Mesenchymal stem cell (in vitro differentiated cells and primary cell): ENCODE measurements at regions not wholly inside any gene's neighbourhood (a gene's known extent, or its start where the extent isn't known, plus 50 kb on each side); places are given as distances from the start of the nearest gene placed in this dataset.
A peak's percentile ranks its signal among the peaks of the same experiment; 100 is the strongest.

Source experiments
- DNase-seq: peaks from one replicate; pipeline ENCODE4 v3.0.0-alpha.2; 2013
- H2AFZ ChIP-seq: one replicate; pipeline ENCODE4 v1.6.1; 2013; ENCODE audit warnings: low read depth, mild to moderate bottlenecking, control low read depth, inconsistent platforms, low read length, moderate library complexity
- H2AK5ac ChIP-seq: 2 replicates; pipeline ENCODE4 v1.6.1; 2013; ENCODE audit warnings: low read length, moderate library complexity, mild to moderate bottlenecking, inconsistent platforms; ENCODE audit not compliant: severe bottlenecking
- H2BK120ac ChIP-seq: one replicate; pipeline ENCODE4 v1.6.1; 2013; ENCODE audit warnings: low read depth, mild to moderate bottlenecking, inconsistent platforms, low read length, moderate library complexity
- H2BK12ac ChIP-seq, 2 experiments: one replicate each; pipeline ENCODE4 v1.6.1; 2013; ENCODE audit warnings: inconsistent platforms in 2 of 2, low read length in 2 of 2, mild to moderate bottlenecking in 2 of 2, moderate library complexity in 2 of 2, control low read depth in 1 of 2
- H2BK15ac ChIP-seq: one replicate; pipeline ENCODE4 v1.6.1; 2013; ENCODE audit warnings: mild to moderate bottlenecking, low read depth, inconsistent platforms; ENCODE audit not compliant: poor library complexity, severe bottlenecking
- H2BK5ac ChIP-seq: 2 replicates; pipeline ENCODE4 v1.6.1; 2013; ENCODE audit warnings: low read depth, mild to moderate bottlenecking, low read length, control low read depth, inconsistent platforms; ENCODE audit not compliant: poor library complexity, severe bottlenecking
- H3K14ac ChIP-seq, 2 experiments: one replicate each; pipeline ENCODE4 v1.6.1; 2013; ENCODE audit warnings: inconsistent platforms in 2 of 2, low read length in 2 of 2, control low read depth in 1 of 2, mild to moderate bottlenecking in 1 of 2, moderate library complexity in 1 of 2
- H3K18ac ChIP-seq, 2 experiments: one replicate each; pipeline ENCODE4 v1.6.1; 2013; ENCODE audit warnings: inconsistent platforms in 2 of 2, low read length in 2 of 2, control low read depth in 1 of 2, low read depth in 1 of 2, mild to moderate bottlenecking in 1 of 2
- H3K23ac ChIP-seq, 2 experiments: one replicate each; pipeline ENCODE4 v1.6.1; 2013; ENCODE audit warnings: inconsistent platforms in 2 of 2, low read length in 2 of 2, mild to moderate bottlenecking in 2 of 2, moderate library complexity in 2 of 2, control low read depth in 1 of 2
- H3K27ac ChIP-seq: 2 replicates; pipeline ENCODE4 v1.5.1; 2013; ENCODE audit warnings: mild to moderate bottlenecking, moderate library complexity, low read length, control low read depth, inconsistent platforms; ENCODE audit not compliant: poor library complexity, severe bottlenecking
- H3K27me3 ChIP-seq, 2 experiments: 2 replicates each; pipeline versions ENCODE4 v1.6.1 to v1.7.0; 2013; ENCODE audit warnings: low read length in 2 of 2, mild to moderate bottlenecking in 2 of 2, moderate library complexity in 2 of 2, control low read depth in 1 of 2, inconsistent platforms in 1 of 2; ENCODE audit not compliant: control insufficient read depth in 1 of 2, insufficient read depth in 1 of 2
- H3K36me3 ChIP-seq, 2 experiments: 2 replicates each; pipeline versions ENCODE4 v1.6.1 to v1.7.0; 2013; ENCODE audit warnings: low read length in 2 of 2, control low read depth in 1 of 2, inconsistent platforms in 1 of 2, low read depth in 1 of 2, mild to moderate bottlenecking in 1 of 2; ENCODE audit not compliant: insufficient read depth in 2 of 2, control insufficient read depth in 1 of 2
- H3K4ac ChIP-seq, 2 experiments: one replicate each; pipeline ENCODE4 v1.6.1; 2013; ENCODE audit warnings: inconsistent platforms in 2 of 2, low read length in 2 of 2, mild to moderate bottlenecking in 2 of 2, moderate library complexity in 2 of 2, control low read depth in 1 of 2, low read depth in 1 of 2
- H3K4me1 ChIP-seq: 2 replicates; pipeline ENCODE4 v1.6.1; 2013; ENCODE audit warnings: low read depth, low read length, control low read depth; ENCODE audit not compliant: control insufficient read depth, insufficient read depth
- H3K4me2 ChIP-seq: 2 replicates; pipeline ENCODE4 v1.6.1; 2013; ENCODE audit warnings: low read length, mild to moderate bottlenecking, inconsistent platforms; ENCODE audit not compliant: poor library complexity, severe bottlenecking
- H3K4me3 ChIP-seq, 2 experiments: 2 replicates each; pipeline versions ENCODE4 v1.5.1 to v1.7.0; 2013; ENCODE audit warnings: low read length in 2 of 2, mild to moderate bottlenecking in 2 of 2, control low read depth in 1 of 2, low read depth in 1 of 2; ENCODE audit not compliant: insufficient read depth in 1 of 2
- H3K79me1 ChIP-seq: replicated peaks from 2 replicates; pipeline ENCODE4 v1.6.1; 2013; ENCODE audit warnings: mild to moderate bottlenecking, control low read depth, low read length, inconsistent platforms; ENCODE audit not compliant: poor library complexity, severe bottlenecking
- H3K9ac ChIP-seq: 2 replicates; pipeline ENCODE4 v1.7.0; 2013; ENCODE audit warnings: mild to moderate bottlenecking, low read length, moderate library complexity
- H3K9me3 ChIP-seq: 2 replicates; pipeline ENCODE4 v1.7.0; 2013; ENCODE audit warnings: mild to moderate bottlenecking, low read length; ENCODE audit not compliant: control insufficient read depth
- H4K8ac ChIP-seq: one replicate; pipeline ENCODE4 v1.6.1; 2013; ENCODE audit warnings: inconsistent platforms, mild to moderate bottlenecking, low read length, moderate library complexity
- H4K91ac ChIP-seq: one replicate; pipeline ENCODE4 v1.6.1; 2013; ENCODE audit warnings: mild to moderate bottlenecking, low read length, inconsistent platforms
- WGBS: methylation state at CpG from one replicate; pipeline ENCODE4 v1.1.7; 2013; ENCODE audit warnings: mixed read lengths; 5-methylcytosine and 5-hydroxymethylcytosine counted together

DNA sequence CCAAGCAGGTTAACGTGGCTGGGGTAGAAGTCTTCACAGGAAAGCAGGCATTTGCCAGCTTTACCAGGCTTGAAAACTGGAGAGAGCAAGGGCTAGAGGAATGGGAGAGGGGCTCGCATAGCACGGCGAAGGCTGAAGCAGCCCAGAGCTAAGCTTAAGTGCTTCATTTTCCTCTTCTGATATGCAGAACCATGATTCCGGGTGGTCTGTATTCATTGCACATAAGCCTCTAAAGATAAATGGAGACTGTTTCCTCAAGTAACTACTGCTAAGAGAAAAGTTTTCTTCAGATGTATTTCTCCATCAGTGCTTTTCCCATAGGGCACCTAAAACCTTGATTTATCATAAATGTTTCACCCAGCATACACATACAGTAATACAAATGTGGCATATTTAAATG lies 414.1 kb downstream of the MLLT3 start:
- no peak overlapping the region for H2AK5ac ChIP-seq
- H2AFZ ChIP-seq: no peak overlapping the region
- H3K27me3 ChIP-seq: peaks cover 0 to 3% of the 10 kb centered on the region in 2 experiments
- H3K4me1 ChIP-seq: no peaks in the 10 kb centered on the region
- WGBS: 98% methylated on average over 4 of the region's 5 CpGs
- H3K9ac ChIP-seq: no peak overlapping the region
- H2BK15ac ChIP-seq: no peak overlapping the region
- H3K4me3 ChIP-seq: no peak overlapping the region
- no peaks in the 10 kb centered on the region for H3K79me1 ChIP-seq
- peak overlapping the region in 1 of 2 experiments; percentile 28 for H3K14ac ChIP-seq
- no peak overlapping the region for H3K27ac ChIP-seq
- H4K8ac ChIP-seq: no peak overlapping the region
- H2BK12ac ChIP-seq: no peak overlapping the region
- DNase-seq: no peak
- no peak overlapping the region for H3K18ac ChIP-seq
- no peak overlapping the region for H2BK120ac ChIP-seq
- no peaks in the 10 kb centered on the region for H3K9me3 ChIP-seq
- no peak overlapping the region for H3K4me2 ChIP-seq
- no peaks in the 10 kb centered on the region for H3K36me3 ChIP-seq
- H4K91ac ChIP-seq: no peak overlapping the region
- no peak overlapping the region for H2BK5ac ChIP-seq
- peak overlapping the region in 1 of 2 experiments; percentile 50 for H3K23ac ChIP-seq
- no peak overlapping the region for H3K4ac ChIP-seq

DNA sequence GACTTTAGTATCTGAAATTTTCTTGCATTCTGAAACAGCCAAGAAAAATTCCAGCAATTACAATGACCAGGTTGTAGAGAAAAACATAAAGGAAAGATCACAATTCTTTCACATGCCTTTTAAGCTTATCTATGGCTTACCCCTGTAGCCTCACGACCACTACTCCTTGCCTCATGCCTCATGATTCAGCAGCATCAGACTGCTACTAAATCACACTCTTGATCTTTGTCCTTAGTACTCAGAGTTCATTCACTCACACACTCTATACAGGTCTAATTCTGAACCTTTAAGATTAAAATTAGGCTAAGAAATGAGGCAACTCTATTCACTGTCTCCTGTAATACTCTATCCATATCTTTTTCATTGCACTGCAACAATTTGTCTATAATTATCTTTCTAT lies 415.1 kb downstream of the MLLT3 start:
- Histone ChIP-seq H4K91ac (no peak overlapping the region), H3K9ac (no peak overlapping the region)
- WGBS: 50% methylated on average over 1 of the region's 1 CpG

DNA sequence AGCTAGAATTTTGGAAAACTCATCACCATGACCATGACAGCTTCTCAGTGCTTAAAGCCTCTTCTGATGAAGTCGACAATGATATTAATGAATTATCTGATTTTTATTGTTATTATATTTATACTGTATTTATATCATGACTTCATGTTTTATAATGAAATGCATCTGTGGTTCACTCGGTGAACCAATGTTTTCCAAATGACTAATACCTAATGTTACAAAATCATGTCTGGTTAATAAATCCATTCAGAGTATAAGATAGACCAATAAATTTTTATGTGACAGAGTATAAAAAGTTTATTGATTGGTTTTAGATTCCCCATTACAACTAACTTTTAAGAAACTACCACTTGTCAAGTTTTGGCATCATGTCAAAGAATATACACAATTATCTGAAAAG lies 416.5 kb downstream of the MLLT3 start:
- Histone ChIP-seq H3K23ac (no peak overlapping the region), H3K79me1 (no peaks in the 10 kb centered on the region), H3K27ac (no peak overlapping the region)

More for the DNA sequence above, 415.1 kb downstream of the MLLT3 start:
- Histone ChIP-seq H3K79me1 (no peaks in the 10 kb centered on the region), H2BK15ac (no peak overlapping the region), H3K14ac (no peak overlapping the region), H3K18ac (no peak overlapping the region), H3K36me3 (no peaks in the 10 kb centered on the region), H3K27ac (no peak overlapping the region), H2BK12ac (no peak overlapping the region), H3K4ac (no peak overlapping the region), H3K4me2 (no peak overlapping the region), H2AFZ (no peak overlapping the region), H3K4me1 (no peaks in the 10 kb centered on the region), H3K4me3 (no peak overlapping the region), H2AK5ac (no peak overlapping the region), H3K27me3 (peaks cover 0 to 7% of the 10 kb centered on the region in 2 experiments), H4K8ac (no peak overlapping the region), H3K23ac (no peak overlapping the region), H3K9me3 (no peaks in the 10 kb centered on the region), H2BK120ac (no peak overlapping the region), H2BK5ac (no peak overlapping the region)
- no peak for DNase-seq

DNA sequence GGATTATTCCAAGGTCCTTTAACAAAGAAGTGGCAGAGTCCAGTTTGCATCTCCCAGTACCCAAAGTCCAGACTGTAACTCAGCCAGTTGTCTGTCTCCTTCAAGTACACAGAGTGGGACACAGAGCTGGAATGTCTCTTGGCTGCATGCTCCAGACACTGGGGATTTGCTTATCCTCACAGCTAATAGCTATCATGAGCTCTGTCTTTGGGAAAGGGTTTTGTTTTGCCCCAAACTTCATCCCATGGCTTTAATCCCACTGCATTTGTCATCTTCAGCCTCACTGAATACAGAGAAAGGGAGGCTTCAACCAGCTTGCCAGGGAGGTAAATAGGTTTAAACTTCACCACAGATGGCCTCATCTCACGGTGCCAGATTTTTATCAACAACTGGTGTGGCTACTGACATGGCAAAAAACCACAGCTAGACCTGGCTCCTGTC lies 412.2 kb upstream of the SLC24A2 start:
- Histone ChIP-seq H3K4ac (no peak overlapping the region), H3K36me3 (no peaks in the 10 kb centered on the region), H2BK12ac (no peak overlapping the region), H3K9ac (no peak overlapping the region), H2AFZ (no peak overlapping the region), H3K27me3 (peaks cover 3 to 10% of the 10 kb centered on the region in 2 experiments), H2BK120ac (no peak overlapping the region), H4K91ac (no peak overlapping the region), H2AK5ac (no peak overlapping the region), H3K4me3 (no peak overlapping the region), H3K4me2 (no peak overlapping the region), H3K18ac (no peak overlapping the region), H3K79me1 (no peaks in the 10 kb centered on the region), H3K27ac (no peak overlapping the region), H3K23ac (no peak overlapping the region), H3K14ac (no peak overlapping the region), H3K4me1 (no peaks in the 10 kb centered on the region), H3K9me3 (peaks cover 6% of the 10 kb centered on the region), H4K8ac (no peak overlapping the region), H2BK5ac (no peak overlapping the region), H2BK15ac (no peak overlapping the region)
- DNase-seq: no peak
- WGBS: 100% methylated on average over 1 of the region's 1 CpG

More for the DNA sequence above, 416.5 kb downstream of the MLLT3 start:
- no peak overlapping the region for H2BK5ac ChIP-seq
- no peak for DNase-seq
- no peak overlapping the region for H2BK12ac ChIP-seq
- no peak overlapping the region for H2BK120ac ChIP-seq
- WGBS: no CpG with 5 or more reads among the region's 2 CpGs
- no peak overlapping the region for H3K4ac ChIP-seq
- H4K8ac ChIP-seq: no peak overlapping the region
- no peak overlapping the region for H3K4me2 ChIP-seq
- no peak overlapping the region for H2AFZ ChIP-seq
- no peak overlapping the region for H3K4me3 ChIP-seq
- H3K4me1 ChIP-seq: no peaks in the 10 kb centered on the region
- H3K27me3 ChIP-seq: peaks cover 0 to 7% of the 10 kb centered on the region in 2 experiments
- H2BK15ac ChIP-seq: no peak overlapping the region
- H3K18ac ChIP-seq: no peak overlapping the region
- no peak overlapping the region for H2AK5ac ChIP-seq
- H3K14ac ChIP-seq: no peak overlapping the region
- H3K9ac ChIP-seq: peak overlapping the region; percentile 23
- no peak overlapping the region for H4K91ac ChIP-seq
- no peaks in the 10 kb centered on the region for H3K9me3 ChIP-seq
- H3K36me3 ChIP-seq: no peaks in the 10 kb centered on the region
